Activated CD4-positive, alpha-beta T cell treated with anti-CD3 and anti-CD28 coated beads, Interleukin-2, amount 50 U/mL, for 4 hours (primary cell): ENCODE measurements at regions not wholly inside any gene's neighbourhood (a gene's known extent, or its start where the extent isn't known, plus 50 kb on each side); places are given as distances from the start of the nearest gene placed in this dataset.

Experiments used
- DNase-seq, 2 experiments: peaks; one replicate each; pipeline ENCODE4 v3.0.0-alpha.2; 2020

- DNase-seq, result no peak
These were observed 104.4 kb upstream of the ESR1 start for GRCh38 chr6:151702851-151703658.

- no peak for DNase-seq
These were observed 103.1 kb upstream of the ESR1 start for GRCh38 chr6:151704383-151704782.

- DNase-seq, result no peak
These were observed 101.3 kb upstream of the ESR1 start for GRCh38 chr6:151705993-151706733.

- DNase-seq, result no peak
These were observed 98.2 kb upstream of the ESR1 start for GRCh38 chr6:151709329-151709728.

GRCh38 chr6:151716526-151716932, 91.0 kb upstream of the ESR1 start:
- no peak for DNase-seq

- no peak for DNase-seq
These were observed 88.4 kb upstream of the ESR1 start for GRCh38 chr6:151719070-151719469.

- no peak for DNase-seq
These were observed 86.3 kb upstream of the ESR1 start for GRCh38 chr6:151721146-151721545.

- no peak for DNase-seq
These were observed 85.8 kb upstream of the ESR1 start for GRCh38 chr6:151721671-151722070.

GRCh38 chr6:151722342-151722741, 85.1 kb upstream of the ESR1 start:
- no peak for DNase-seq

- peak; percentile 21 to 22 for DNase-seq
These were observed 84.3 kb upstream of the ESR1 start for GRCh38 chr6:151723152-151723551.

- no peak for DNase-seq
These were observed 77.5 kb upstream of the ESR1 start for GRCh38 chr6:151729829-151730495.

- no peak for DNase-seq
These were observed 77.0 kb upstream of the ESR1 start for GRCh38 chr6:151730496-151730870.

GRCh38 chr6:151731313-151731712, 76.2 kb upstream of the ESR1 start:
- DNase-seq, result no peak

- no peak for DNase-seq
These were observed 73.7 kb upstream of the ESR1 start for GRCh38 chr6:151733680-151734320.

GRCh38 chr6:151738267-151738666, 69.2 kb upstream of the ESR1 start:
- no peak for DNase-seq

- DNase-seq, result no peak
These were observed 68.5 kb upstream of the ESR1 start for GRCh38 chr6:151738960-151739359.

GRCh38 chr6:151740820-151741219, 66.7 kb upstream of the ESR1 start:
- DNase-seq, result no peak

GRCh38 chr6:151747896-151748295, 59.6 kb upstream of the ESR1 start:
- no peak for DNase-seq

GRCh38 chr6:151749341-151749740, 58.1 kb upstream of the ESR1 start:
- no peak for DNase-seq

- no peak for DNase-seq
These were observed 53.9 kb upstream of the ESR1 start for GRCh38 chr6:151753581-151753980.

GRCh38 chr6:151757506-151757955, 50.0 kb upstream of the ESR1 start:
- no peak for DNase-seq
